HG03439 (cell line): ENCODE measurements at regions not wholly inside any gene's neighbourhood (a gene's known extent, or its start where the extent isn't known, plus 50 kb on each side); places are given as distances from the start of the nearest gene placed in this dataset.
A peak's percentile ranks its signal among the peaks of the same experiment; 100 is the strongest.
"Not testable (repeated sequence)": the region's sequence is repeated elsewhere in the genome, so short reads cannot be mapped to it uniquely, and the experiment has no call there.

Experiments
- ATAC-seq: cut with Tn5 transposase; IDR thresholded peaks from one replicate; pipeline ENCODE4 v1.9.1; 2021; ENCODE audit warnings: mild to moderate bottlenecking, moderate library complexity; ENCODE audit not compliant: unreplicated experiment

GRCh38 chr13:38283346-38283745 lies 66.3 kb upstream of the UFM1 start:
- ATAC-seq = no peak

GRCh38 chr13:38265132-38265497 lies 84.5 kb upstream of the UFM1 start:
- ATAC-seq = no peak

- ATAC-seq = no peak
Measured at GRCh38 chr13:38264363-38265131, 85.1 kb upstream of the UFM1 start.

- no peak for ATAC-seq
Measured at GRCh38 chr13:38262211-38262610, 87.4 kb upstream of the UFM1 start.

GRCh38 chr13:38255600-38255999 lies 94.1 kb upstream of the UFM1 start:
- ATAC-seq = no peak

- ATAC-seq = no peak
Measured at GRCh38 chr13:38239874-38240273, 109.8 kb upstream of the UFM1 start.

GRCh38 chr13:38228322-38228721 lies 121.3 kb upstream of the UFM1 start:
- ATAC-seq = no peak

- no peak for ATAC-seq
Measured at GRCh38 chr13:38226496-38226895, 123.2 kb upstream of the UFM1 start.

GRCh38 chr13:38223089-38223488 lies 126.6 kb upstream of the UFM1 start:
- no peak for ATAC-seq

- not testable (repeated sequence) for ATAC-seq
Measured at GRCh38 chr13:38221120-38221519, 128.5 kb upstream of the UFM1 start.

- ATAC-seq = no peak
Measured at GRCh38 chr13:38216181-38216580, 133.5 kb upstream of the UFM1 start.

- no peak for ATAC-seq
Measured at GRCh38 chr13:38213314-38213713, 136.3 kb upstream of the UFM1 start.

- ATAC-seq = no peak
Measured at GRCh38 chr13:38210928-38211596, 138.6 kb upstream of the UFM1 start.

- ATAC-seq = no peak
Measured at GRCh38 chr13:38204556-38204955, 145.1 kb upstream of the UFM1 start.

GRCh38 chr13:38202740-38203139 lies 146.9 kb upstream of the UFM1 start:
- ATAC-seq = no peak

GRCh38 chr13:38191016-38191415 lies 158.6 kb upstream of the UFM1 start:
- ATAC-seq = no peak

- peak; percentile 63 for ATAC-seq
Measured at GRCh38 chr13:38180670-38181069, 169.0 kb upstream of the UFM1 start.

GRCh38 chr13:38180126-38180525 lies 169.5 kb upstream of the UFM1 start:
- no peak for ATAC-seq

GRCh38 chr13:38176664-38177063 lies 173.0 kb upstream of the UFM1 start:
- ATAC-seq = no peak

GRCh38 chr13:38173403-38173802 lies 176.2 kb upstream of the UFM1 start:
- no peak for ATAC-seq

- peak; percentile 99 for ATAC-seq
Measured at GRCh38 chr13:38167164-38167822, 182.4 kb upstream of the UFM1 start.

- ATAC-seq = no peak
Measured at GRCh38 chr13:38166116-38166515, 183.5 kb upstream of the UFM1 start.
